ENCODE measurements at regions not wholly inside any gene's neighbourhood (a gene's known extent, or its start where the extent isn't known, plus 50 kb on each side); places are given as distances from the start of the nearest gene placed in this dataset.

DNA sequence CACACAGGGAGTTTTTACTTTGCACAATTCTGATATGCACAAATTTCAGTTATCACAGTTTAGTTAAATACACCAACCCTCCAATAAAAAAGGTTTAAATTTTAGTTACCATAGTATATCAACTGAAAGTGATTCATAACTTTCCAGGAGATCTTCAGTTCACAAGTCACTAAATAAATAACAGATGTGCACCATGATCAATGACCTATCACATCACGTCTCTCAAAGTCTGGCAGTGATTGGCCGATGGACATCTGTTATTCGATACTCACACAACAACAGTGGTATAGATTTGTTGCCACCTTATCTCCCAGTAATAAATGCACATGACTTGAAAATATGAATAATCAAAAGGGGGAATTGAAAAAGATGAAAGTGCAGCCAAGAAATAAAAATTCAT lies 66.8 kb upstream of the PTCHD4 start (continued):
- TF ChIP-seq, protein P1, sequence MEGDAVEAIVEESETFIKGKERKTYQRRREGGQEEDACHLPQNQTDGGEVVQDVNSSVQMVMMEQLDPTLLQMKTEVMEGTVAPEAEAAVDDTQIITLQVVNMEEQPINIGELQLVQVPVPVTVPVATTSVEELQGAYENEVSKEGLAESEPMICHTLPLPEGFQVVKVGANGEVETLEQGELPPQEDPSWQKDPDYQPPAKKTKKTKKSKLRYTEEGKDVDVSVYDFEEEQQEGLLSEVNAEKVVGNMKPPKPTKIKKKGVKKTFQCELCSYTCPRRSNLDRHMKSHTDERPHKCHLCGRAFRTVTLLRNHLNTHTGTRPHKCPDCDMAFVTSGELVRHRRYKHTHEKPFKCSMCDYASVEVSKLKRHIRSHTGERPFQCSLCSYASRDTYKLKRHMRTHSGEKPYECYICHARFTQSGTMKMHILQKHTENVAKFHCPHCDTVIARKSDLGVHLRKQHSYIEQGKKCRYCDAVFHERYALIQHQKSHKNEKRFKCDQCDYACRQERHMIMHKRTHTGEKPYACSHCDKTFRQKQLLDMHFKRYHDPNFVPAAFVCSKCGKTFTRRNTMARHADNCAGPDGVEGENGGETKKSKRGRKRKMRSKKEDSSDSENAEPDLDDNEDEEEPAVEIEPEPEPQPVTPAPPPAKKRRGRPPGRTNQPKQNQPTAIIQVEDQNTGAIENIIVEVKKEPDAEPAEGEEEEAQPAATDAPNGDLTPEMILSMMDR (IDR thresholded peaks at IDR 0.05 in 2 of 3, conservative IDR thresholded peaks at IDR 0.05 in 1 of 3; ENCODE audit: borderline replicate concordance in 1 of 3, insufficient read depth in 1 of 3, low read depth in 2 of 3, low read length in 2 of 3), result no peak
- TF ChIP-seq EZH2phosphoT487 (IDR thresholded peaks at IDR 0.05; ENCODE audit: borderline replicate concordance), result no peak

DNA sequence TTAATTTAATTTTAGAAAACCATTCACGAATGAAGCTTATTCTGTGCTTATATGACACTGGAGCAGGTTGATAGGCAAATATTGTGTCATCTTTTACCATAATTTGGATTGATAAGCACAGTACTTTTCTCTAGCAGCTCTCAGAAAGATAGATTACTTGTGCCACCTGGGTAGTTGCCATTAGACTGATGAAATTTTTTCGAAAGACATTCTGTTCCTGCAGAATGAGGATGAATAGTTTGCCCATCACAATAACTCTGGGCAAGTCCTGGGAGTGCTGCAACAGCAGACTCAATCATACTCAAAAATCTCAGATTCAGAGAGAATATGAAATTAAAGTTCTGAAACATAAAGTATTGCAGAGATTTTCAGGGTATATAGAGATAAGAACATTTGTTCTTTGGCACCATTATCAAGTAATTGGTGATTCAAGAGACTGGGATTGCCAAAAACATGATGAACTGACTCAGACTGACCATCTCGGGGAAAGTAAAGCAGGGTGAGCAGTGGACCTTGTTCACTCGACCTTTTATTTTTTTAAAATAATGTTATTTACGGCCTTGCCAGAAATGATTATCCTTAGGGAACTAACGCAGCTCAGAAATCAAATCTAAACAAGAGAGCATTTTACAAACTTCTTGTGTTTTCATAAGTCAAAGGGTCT lies 65.8 kb upstream of the PTCHD4 start:
- H3K27me3 ChIP-seq (ENCODE audit: insufficient read depth, low read length), result no peaks in the 10 kb centered on the region
- POLR2A ChIA-PET, result no interaction called here
- CTCF ChIA-PET, result no interaction called here
- no peak overlapping the region for H3K27ac ChIP-seq (ENCODE audit: low read depth, low read length)
- no peaks in the 10 kb centered on the region for H3K9me3 ChIP-seq (ENCODE audit: control insufficient read depth in 1 of 2, insufficient read depth in 1 of 2, low read depth in 1 of 2, low read length in 2 of 2)
- H3K79me2 ChIP-seq (ENCODE audit: insufficient read depth, low read length), result no peaks in the 10 kb centered on the region
- no peak overlapping the region for H3K4me2 ChIP-seq (ENCODE audit: low read length)
- no peaks in the 10 kb centered on the region for H3K36me3 ChIP-seq (ENCODE audit: control insufficient read depth in 1 of 2, insufficient read depth in 2 of 2, low read length in 2 of 2)
- TF ChIP-seq EZH2 (IDR thresholded peaks at IDR 0.05) (no peak), FOSL1 (IDR thresholded peaks at IDR 0.05; ENCODE audit: low read depth) (no peak), SP1 (IDR thresholded peaks at IDR 0.05; ENCODE audit: low read depth) (no peak), EGR1 (IDR thresholded peaks at IDR 0.05; ENCODE audit: low read depth) (no peak), JUND (IDR thresholded peaks at IDR 0.05) (no peak), RAD21 (IDR thresholded peaks at IDR 0.05; ENCODE audit: low read depth) (no peak), EZH2phosphoT487 (IDR thresholded peaks at IDR 0.05; ENCODE audit: borderline replicate concordance) (no peak), SIN3A (IDR thresholded peaks at IDR 0.05; ENCODE audit: low read depth) (no peak), ELF1 (IDR thresholded peaks at IDR 0.05; ENCODE audit: borderline replicate concordance, low read depth) (no peak)
- TF ChIP-seq, protein P2, sequence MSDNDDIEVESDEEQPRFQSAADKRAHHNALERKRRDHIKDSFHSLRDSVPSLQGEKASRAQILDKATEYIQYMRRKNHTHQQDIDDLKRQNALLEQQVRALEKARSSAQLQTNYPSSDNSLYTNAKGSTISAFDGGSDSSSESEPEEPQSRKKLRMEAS (IDR thresholded peaks at IDR 0.05), result no peak
- TF ChIP-seq, protein P3, sequence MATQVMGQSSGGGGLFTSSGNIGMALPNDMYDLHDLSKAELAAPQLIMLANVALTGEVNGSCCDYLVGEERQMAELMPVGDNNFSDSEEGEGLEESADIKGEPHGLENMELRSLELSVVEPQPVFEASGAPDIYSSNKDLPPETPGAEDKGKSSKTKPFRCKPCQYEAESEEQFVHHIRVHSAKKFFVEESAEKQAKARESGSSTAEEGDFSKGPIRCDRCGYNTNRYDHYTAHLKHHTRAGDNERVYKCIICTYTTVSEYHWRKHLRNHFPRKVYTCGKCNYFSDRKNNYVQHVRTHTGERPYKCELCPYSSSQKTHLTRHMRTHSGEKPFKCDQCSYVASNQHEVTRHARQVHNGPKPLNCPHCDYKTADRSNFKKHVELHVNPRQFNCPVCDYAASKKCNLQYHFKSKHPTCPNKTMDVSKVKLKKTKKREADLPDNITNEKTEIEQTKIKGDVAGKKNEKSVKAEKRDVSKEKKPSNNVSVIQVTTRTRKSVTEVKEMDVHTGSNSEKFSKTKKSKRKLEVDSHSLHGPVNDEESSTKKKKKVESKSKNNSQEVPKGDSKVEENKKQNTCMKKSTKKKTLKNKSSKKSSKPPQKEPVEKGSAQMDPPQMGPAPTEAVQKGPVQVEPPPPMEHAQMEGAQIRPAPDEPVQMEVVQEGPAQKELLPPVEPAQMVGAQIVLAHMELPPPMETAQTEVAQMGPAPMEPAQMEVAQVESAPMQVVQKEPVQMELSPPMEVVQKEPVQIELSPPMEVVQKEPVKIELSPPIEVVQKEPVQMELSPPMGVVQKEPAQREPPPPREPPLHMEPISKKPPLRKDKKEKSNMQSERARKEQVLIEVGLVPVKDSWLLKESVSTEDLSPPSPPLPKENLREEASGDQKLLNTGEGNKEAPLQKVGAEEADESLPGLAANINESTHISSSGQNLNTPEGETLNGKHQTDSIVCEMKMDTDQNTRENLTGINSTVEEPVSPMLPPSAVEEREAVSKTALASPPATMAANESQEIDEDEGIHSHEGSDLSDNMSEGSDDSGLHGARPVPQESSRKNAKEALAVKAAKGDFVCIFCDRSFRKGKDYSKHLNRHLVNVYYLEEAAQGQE (IDR thresholded peaks at IDR 0.05; ENCODE audit: low read depth), result no peak
- TF ChIP-seq, protein P4, sequence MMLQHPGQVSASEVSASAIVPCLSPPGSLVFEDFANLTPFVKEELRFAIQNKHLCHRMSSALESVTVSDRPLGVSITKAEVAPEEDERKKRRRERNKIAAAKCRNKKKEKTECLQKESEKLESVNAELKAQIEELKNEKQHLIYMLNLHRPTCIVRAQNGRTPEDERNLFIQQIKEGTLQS (IDR thresholded peaks at IDR 0.05), result no peak
- ATAC-seq (no peak), DNase-seq (ENCODE audit: low read depth, low spot score) (no peak)
- H3K9ac ChIP-seq (ENCODE audit: low read length), result no peak overlapping the region
- RAD21 ChIA-PET (ENCODE audit: low non-redundant PET in 1 of 2, low total read pairs in 2 of 2, uncharacterized antibody in 2 of 2, unreplicated experiment in 2 of 2), result no interaction called here
- intact Hi-C loops (cut with micrococcal nuclease), result no loop called here
- no peaks in the 10 kb centered on the region for H3K9me2 ChIP-seq (ENCODE audit: insufficient read depth)
- BruUV-seq (replicated peaks), result no TSS peak
- H3K4me1 ChIP-seq (ENCODE audit: control insufficient read depth in 1 of 2, insufficient read depth in 2 of 2, low read length in 2 of 2), result no peaks in the 10 kb centered on the region
- no peaks in the 10 kb centered on the region for H4K20me1 ChIP-seq (ENCODE audit: insufficient read depth)
- no peak overlapping the region for H2AFZ ChIP-seq (ENCODE audit: low read depth, low read length, poor library complexity, severe bottlenecking)
- no peak overlapping the region for H3K4me3 ChIP-seq (replicated peaks in 1 of 2; ENCODE audit: low read depth in 1 of 2, low read length in 2 of 2)
